Retinal pigment epithelial cell (primary cell): ENCODE measurements at regions not wholly inside any gene's neighbourhood (a gene's known extent, or its start where the extent isn't known, plus 50 kb on each side); places are given as distances from the start of the nearest gene placed in this dataset.
"Not testable (repeated sequence)": the region's sequence is repeated elsewhere in the genome, so short reads cannot be mapped to it uniquely, and the experiment has no call there.

Experiments used
- DNase-seq: peaks from one replicate; pipeline ENCODE4 v3.0.0-alpha.2; 2010; ENCODE audit warnings: low read depth
- H3K4me3 ChIP-seq: 2 replicates; pipeline ENCODE4 v1.5.1; 2011; ENCODE audit warnings: mild to moderate bottlenecking, low read length, control low read depth, moderate library complexity
- CTCF ChIP-seq: conservative IDR thresholded peaks from 2 replicates; pipeline ENCODE4 v1.5.1; 2011; ENCODE audit warnings: low read depth, low read length, control low read depth, inconsistent platforms

- no peak for DNase-seq
- TF ChIP-seq CTCF = no peak
Observed at GRCh38 chr6:4342407-4343137, 207.2 kb upstream of the ECI2 start.

GRCh38 chr6:4341078-4341797, 205.9 kb upstream of the ECI2 start:
- TF ChIP-seq CTCF = no peak
- H3K4me3 ChIP-seq = no peak overlapping the region
- no peak for DNase-seq

More at GRCh38 chr6:4342407-4343137, 207.2 kb upstream of the ECI2 start:
- H3K4me3 ChIP-seq = no peak overlapping the region

GRCh38 chr6:4340544-4340943, 205.2 kb upstream of the ECI2 start:
- DNase-seq = no peak
- H3K4me3 ChIP-seq = no peak overlapping the region
- TF ChIP-seq CTCF = no peak

- no peak for DNase-seq
- H3K4me3 ChIP-seq = no peak overlapping the region
- no peak for TF ChIP-seq CTCF
Observed at GRCh38 chr6:4338884-4339283, 203.5 kb upstream of the ECI2 start.

GRCh38 chr6:4336778-4337442, 201.5 kb upstream of the ECI2 start:
- no peak for TF ChIP-seq CTCF
- no peak overlapping the region for H3K4me3 ChIP-seq
- DNase-seq = no peak

- no peak for TF ChIP-seq CTCF
- H3K4me3 ChIP-seq = no peak overlapping the region
- DNase-seq = no peak
Observed at GRCh38 chr6:4336084-4336483, 200.7 kb upstream of the ECI2 start.

- not testable (repeated sequence) for H3K4me3 ChIP-seq, DNase-seq
Observed at GRCh38 chr6:4334158-4334740, 198.9 kb upstream of the ECI2 start.
